GM12878 (cell line): ENCODE measurements at regions not wholly inside any gene's neighbourhood (a gene's known extent, or its start where the extent isn't known, plus 50 kb on each side); places are given as distances from the start of the nearest gene placed in this dataset.

Experiments
- CUX1 ChIP-seq: IDR thresholded peaks from 2 replicates; pipeline ENCODE4 v1.6.1; 2012; ENCODE audit warnings: improper control_type of control experiment, low read depth, low read length; ENCODE audit not compliant: insufficient replicate concordance
- EP300 ChIP-seq, 2 experiments: fragments of 150-350 bp in 1 of 2; IDR thresholded peaks; 2 replicates each; pipeline ENCODE4 v1.6.1; 2011 to 2012; ENCODE audit warnings: low read depth in 2 of 2, low read length in 2 of 2, borderline replicate concordance in 1 of 2, improper control_type of control experiment in 1 of 2, inconsistent platforms in 1 of 2; ENCODE audit not compliant: control insufficient read depth in 1 of 2
- RAD21 ChIP-seq: IDR thresholded peaks from 2 replicates; pipeline ENCODE4 v1.6.1; 2011; ENCODE audit warnings: mild to moderate bottlenecking, low read depth, low read length, moderate library complexity; ENCODE audit not compliant: insufficient read depth
- TCF3 ChIP-seq: IDR thresholded peaks from 2 replicates; pipeline ENCODE4 v1.6.1; 2012; ENCODE audit warnings: low read depth, mild to moderate bottlenecking, low read length, borderline replicate concordance; ENCODE audit not compliant: insufficient read depth
- ZBTB40 ChIP-seq: fragments of 450-650 bp; IDR thresholded peaks from 2 replicates; pipeline ENCODE4 v1.6.1; 2016; ENCODE audit warnings: mild to moderate bottlenecking, moderate library complexity, borderline replicate concordance

- TF ChIP-seq CUX1 (no peak), ZBTB40 (no peak), EP300 (IDR thresholded peaks at IDR 0.05; ENCODE audit: borderline replicate concordance in 1 of 2, control insufficient read depth in 1 of 2, low read depth in 2 of 2, low read length in 2 of 2) (no peak), RAD21 (no peak), TCF3 (no peak)
- TF ChIP-seq, all 136 proteins: peak for 0
Measured at GRCh38 chr15:69659454-69660050, 206.9 kb downstream of the RPLP1 start (continued).
